GM21367 (cell line): ENCODE measurements at regions not wholly inside any gene's neighbourhood (a gene's known extent, or its start where the extent isn't known, plus 50 kb on each side); places are given as distances from the start of the nearest gene placed in this dataset.
"Not testable (repeated sequence)": the region's sequence is repeated elsewhere in the genome, so short reads cannot be mapped to it uniquely, and the experiment has no call there.

Experiments used
- ATAC-seq: cut with Tn5 transposase; IDR thresholded peaks from one replicate; pipeline ENCODE4 v1.9.1; 2021; ENCODE audit not compliant: unreplicated experiment

DNA sequence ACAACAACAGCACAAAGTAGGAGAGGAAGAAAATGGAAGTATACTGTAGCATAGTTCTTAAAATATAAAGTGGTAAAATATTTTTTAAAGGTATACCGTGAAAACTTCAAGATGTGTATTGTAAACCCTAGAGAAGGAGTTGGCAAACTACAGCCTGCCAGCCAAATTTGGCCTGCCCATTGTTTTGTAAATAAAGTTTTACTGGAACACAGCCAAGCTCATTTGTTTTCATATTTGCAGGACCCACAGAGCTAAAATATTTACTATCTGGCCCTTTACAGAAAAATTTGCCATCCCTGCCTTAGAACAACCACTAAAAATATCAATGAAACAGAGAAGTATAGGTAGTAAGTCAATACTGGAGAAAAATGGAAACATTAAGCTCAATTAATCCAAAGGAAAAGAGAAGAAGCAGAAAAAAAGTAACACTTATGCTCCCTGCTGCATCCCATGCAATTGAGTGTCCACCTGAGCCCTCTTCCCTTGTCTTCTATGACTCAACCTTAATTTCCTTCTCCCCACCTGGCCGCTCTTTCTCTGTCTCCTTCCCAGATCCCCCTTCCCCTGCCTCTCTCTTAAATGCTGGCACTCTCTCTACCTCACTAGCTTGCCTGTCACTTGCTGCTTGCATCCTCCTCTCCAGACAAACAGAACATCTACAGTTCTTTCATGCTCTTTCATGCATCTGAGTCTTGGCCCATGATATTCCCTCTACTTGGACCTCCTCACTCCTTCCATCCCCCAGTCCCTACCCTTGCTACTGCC is 50.6 kb upstream of the FER start:
- no peak for ATAC-seq

GRCh38 chr5:108696407-108696806 is 51.3 kb upstream of the FER start:
- ATAC-seq = no peak

DNA sequence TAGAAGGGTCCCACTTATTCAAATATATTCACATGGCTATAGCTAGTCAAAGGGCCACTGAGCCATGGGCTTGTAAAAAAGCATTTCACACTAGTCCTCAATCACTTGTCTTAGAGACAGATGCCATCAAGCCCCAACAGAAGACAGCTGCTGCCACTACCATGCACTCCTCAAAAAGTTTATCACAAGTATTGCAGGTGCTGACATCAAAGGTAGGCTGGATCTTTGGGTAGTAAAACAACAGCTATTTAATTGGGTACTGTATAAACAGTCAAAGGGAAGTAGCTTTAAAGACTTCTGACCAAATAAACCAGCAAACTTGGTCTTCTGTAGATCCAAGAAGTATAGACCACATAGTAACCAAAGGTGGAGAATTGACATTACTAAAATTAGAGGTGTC is 59.2 kb upstream of the FER start:
- no peak for ATAC-seq

DNA sequence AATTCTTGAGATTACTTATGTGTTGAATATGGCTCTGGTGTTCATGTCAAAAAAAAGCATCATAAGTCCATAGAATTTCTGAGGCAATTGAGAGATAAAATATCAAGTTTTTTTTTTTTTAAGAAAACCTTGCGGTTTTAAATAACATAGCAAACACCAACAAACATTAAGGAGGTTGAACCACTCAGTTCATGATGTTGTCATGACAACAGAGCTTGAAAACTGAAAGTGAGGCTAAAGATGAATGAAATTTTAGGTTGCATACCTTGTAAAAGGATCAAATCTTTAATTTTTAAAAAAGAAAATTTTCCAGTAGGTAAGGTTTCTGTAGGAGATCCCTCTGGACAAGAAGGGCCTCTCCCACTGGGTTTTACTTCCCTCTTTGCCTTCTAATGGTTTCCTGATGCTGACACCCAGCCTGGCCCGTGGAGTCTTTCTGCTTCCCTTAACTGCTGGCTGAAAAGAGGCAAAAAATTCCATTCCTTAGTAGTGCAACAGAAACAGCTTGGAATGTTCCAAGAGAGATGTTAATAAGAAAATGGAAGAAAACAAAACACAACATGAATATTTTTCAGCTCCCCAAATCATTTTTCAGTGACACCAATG is 60.0 kb upstream of the FER start:
- ATAC-seq = no peak

GRCh38 chr5:108686676-108687075 is 61.0 kb upstream of the FER start:
- no peak for ATAC-seq

DNA sequence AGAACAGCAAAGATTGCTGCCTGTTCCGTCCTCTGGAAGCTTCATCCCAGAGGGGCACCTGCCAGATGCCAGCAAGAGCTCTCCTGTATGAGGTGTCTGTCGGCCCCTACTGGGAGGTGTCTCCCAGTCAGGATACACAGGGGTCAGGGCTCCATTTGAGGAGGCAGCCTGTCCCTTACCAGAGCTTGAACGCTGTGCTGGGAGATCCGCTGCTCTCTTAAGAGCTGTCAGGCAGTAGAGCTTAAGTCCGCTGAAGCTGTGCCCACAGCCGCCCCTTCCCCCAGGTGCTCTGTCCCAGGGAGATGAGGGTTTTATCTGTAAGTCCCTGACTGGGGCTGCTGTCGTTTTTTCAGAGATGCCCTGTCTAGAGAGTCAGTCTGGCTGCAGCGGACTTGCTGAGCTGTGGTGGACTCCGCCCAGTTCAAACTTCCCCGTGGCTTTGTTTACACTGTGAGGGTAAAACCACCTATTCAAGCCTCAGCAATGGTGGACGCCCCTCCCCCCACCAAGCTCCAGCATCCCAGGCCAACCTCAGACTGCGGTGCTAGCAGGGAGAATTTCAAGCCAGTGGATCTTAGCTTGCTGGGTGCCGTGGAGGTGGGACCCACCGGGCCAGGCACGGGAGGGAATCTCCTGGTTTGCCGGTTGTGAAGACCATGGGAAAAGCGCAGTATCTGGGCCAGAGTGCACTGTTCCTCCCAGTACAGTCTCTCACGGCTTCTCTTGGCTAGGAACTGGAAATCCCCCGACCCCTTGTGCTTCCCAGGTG is 62.1 kb upstream of the FER start:
- ATAC-seq = not testable (repeated sequence)

GRCh38 chr5:108681079-108681921 is 66.4 kb upstream of the FER start:
- ATAC-seq = peak; percentile 97

DNA sequence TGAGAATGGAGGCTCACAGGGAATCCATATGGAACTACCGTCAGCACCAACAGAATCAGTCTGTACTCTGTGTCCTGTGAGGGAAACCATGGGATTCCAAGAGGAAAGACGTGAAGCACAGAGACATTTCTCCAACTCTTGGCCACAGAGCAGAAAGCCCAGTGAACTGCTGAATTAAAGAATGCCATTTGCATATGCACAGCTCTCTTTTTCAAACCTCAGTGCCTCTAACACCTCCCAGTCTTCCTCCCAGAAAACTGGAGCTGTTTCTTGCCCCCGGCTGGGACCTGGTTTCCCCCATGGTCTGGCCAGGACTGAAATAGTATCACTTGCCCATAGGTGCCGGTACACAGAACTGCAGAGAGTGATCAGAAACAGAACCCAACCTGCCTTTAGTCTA is 69.6 kb upstream of the FER start:
- no peak for ATAC-seq

DNA sequence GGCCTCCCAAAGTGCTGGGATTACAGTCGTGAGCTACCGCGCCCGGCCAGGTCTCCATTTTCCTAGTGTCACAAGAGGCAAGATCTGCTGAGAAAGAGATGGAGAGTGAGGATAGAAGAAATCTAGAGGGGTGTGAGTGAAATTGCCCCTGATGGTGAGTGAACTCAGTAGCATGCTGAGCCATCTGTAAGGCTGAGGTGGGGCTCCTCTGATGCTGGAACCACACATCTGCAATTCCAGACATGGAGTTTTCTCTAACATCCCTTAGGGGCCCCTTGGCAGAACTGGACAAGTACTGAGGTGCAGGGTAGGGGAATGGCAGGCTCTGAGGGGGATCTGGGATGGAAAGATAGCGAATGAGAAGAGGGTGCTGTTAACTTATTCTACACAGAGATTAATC is 72.0 kb upstream of the FER start:
- no peak for ATAC-seq

DNA sequence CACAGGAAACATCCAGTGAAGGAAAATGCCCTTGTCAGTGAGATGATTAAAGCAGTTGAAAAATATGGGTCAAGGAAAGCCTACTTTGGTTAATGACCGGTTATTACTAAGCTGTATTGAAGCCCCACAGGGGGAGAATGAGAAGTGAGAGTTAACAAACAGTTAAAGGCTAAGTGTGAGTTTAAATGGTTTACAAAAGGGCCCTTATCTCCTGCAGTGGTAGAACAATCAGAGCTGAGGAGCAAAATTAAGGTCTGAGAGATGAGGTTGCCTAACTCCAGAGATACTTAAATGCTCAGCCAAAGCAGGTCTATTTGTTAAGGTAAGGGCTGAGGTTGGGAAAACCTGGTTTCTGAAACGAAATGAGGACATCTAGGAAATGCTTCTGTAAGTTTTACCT is 75.1 kb upstream of the FER start:
- ATAC-seq = no peak

DNA sequence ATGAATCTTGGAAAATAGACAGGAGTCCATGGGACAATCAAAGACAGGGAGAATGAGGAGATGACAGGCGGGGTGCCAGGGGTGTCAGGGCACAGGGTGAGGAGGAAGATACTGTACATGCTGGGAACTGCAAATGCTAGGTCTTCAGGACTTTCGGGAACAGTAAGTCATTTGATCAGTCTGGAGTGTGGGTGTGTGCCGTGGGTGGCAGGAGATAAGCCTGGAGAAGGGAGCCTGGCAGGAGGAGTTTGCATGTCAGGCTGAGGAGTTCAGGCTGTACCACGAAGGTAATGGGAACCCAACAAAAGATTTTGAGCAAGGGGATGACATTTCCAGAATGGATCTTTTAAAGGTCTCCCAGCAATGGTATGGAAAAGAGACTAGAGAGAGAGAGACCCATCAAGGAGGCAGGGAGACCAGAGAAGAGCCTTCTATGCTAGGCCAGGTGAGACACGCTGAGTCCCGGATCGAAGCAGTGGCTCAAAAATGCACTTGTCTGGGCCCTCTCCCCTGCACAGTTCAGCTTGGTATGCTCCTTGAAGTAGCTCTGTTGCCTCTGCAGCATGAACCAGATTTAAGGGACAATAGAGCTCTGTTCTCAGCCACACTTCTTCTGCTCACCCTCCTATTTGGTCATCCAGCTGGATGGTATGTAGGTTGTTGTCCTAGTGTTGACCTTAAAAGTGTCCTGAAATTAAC is 77.0 kb upstream of the FER start:
- ATAC-seq = no peak

GRCh38 chr5:108669462-108669861 is 78.2 kb upstream of the FER start:
- ATAC-seq = no peak

DNA sequence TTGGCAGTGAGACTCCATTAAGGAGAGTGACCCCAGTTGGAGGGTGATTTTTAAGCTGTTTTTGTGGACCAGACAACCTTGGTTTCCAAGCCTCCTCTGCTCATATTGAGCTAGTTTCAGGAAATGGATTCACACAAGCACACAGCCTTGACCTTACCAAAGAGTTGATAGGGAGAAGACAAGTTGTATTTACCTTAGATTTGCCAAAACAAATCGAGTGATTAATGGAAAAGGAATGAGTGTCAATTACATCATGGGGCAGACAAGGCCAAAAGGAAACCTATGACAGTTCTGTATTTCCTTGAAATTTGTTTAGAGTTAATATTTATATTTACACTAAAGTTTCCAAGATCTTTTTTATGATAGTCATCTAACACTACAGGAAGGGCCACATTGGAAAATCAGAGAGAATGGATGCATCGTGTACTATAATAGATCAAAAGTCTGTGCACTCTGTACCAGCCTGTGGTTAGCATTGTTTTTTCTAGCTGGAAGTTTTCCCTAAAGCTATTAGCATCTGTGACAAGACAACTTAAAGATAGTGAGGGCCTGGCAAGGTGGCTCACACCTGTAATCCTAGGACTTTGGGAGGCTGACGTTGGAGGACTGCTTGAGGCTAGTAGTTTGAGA is 86.0 kb upstream of the FER start:
- ATAC-seq = no peak

- ATAC-seq = no peak
Observed at GRCh38 chr5:108661024-108661423, 86.7 kb upstream of the FER start.

- no peak for ATAC-seq
Observed at GRCh38 chr5:108660291-108660690, 87.4 kb upstream of the FER start.

DNA sequence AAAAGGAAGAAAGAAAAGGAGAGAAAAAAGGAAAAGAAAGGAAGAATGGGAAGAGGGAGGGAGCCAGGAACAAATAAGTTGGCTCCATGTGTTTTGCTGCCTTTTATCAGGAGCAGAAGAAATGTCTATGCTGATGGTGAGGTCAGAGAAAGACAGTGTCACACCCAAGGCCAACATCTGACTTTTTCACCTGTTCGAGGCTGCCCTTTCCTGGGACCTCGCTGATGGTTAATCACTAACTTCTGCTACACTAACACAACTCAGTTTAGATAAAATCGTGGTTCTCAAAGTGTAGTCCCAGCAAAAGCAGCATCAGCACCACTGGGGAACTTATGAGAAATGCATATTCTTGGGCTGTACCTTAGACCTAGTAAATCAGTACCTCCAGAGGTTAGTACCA is 88.2 kb upstream of the FER start:
- ATAC-seq = no peak

- no peak for ATAC-seq
Observed at GRCh38 chr5:108655750-108656450, 91.8 kb upstream of the FER start.

GRCh38 chr5:108654051-108654450 is 93.6 kb upstream of the FER start:
- ATAC-seq = no peak

GRCh38 chr5:108653201-108653600 is 94.5 kb upstream of the FER start:
- no peak for ATAC-seq

DNA sequence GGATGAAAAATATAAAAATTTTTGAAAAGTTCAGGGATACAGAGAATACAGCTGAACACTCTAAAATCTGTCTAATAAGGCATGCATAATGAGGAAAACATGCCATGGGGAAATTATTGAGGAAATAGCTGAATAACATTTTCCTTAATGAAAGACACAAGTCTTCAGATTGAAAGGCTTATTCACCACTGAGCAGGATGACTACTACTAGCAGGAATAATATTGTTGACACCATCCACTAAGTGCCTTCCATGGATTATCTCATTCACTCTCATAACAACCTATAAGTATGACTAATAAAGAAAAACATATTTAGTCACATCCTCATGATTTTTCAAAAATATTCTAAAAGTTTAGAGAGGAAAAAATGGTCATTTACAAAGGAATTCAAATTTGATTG is 96.7 kb upstream of the FER start:
- ATAC-seq = no peak
